IPS-18c (cell line): ENCODE measurements at regions not wholly inside any gene's neighbourhood (a gene's known extent, or its start where the extent isn't known, plus 50 kb on each side); places are given as distances from the start of the nearest gene placed in this dataset.

Experiments used
- H3K4me3 ChIP-seq: 2 replicates; pipeline ENCODE4 v1.7.0; 2013; ENCODE audit warnings: low read depth, mild to moderate bottlenecking, low read length, moderate library complexity; ENCODE audit not compliant: insufficient read depth
- H3K9me3 ChIP-seq: one replicate; pipeline ENCODE4 v1.6.1; 2013; ENCODE audit warnings: mild to moderate bottlenecking, low read length, moderate library complexity; ENCODE audit not compliant: control insufficient read depth, insufficient read depth

DNA sequence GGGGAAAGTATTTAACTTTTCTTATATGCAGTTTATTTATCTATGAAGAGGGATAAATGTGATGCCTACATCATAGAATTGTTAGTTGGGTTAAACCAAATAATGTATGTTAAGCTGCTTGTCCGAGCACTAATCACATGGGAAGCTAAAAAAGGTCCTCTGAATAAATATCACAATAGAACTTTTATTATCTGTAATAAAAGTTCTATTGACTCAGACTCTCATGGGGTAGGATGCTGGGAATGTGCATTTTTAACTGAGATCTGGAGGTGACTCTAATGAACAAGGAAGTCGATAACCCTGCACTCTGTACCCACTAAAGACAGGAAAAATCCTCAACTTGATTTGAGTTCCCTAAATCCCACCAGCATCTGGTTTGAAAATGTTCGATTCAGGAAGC is 205.9 kb upstream of the IL12B start:
- Histone ChIP-seq H3K9me3 (no peaks in the 10 kb centered on the region), H3K4me3 (no peak overlapping the region)

DNA sequence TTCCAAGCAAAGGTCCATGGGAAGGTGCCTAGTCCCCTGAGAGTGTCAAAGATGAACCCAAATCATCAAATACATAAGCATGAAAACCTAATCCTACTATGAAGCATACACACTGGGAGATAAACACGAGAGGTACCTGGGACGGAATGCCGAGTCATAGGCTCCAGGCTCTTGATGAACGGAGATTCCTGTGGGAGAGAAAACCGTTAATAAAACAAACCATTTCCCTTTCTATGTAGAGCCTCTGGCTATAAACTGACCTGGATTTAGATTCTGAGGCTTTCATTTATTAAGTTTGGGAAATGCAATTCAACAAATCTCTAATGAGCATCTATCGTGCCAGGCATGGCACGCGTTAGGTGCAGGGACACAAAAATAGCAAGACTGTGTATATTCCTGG is 206.4 kb upstream of the IL12B start:
- Histone ChIP-seq H3K9me3 (no peaks in the 10 kb centered on the region), H3K4me3 (no peak overlapping the region)

DNA sequence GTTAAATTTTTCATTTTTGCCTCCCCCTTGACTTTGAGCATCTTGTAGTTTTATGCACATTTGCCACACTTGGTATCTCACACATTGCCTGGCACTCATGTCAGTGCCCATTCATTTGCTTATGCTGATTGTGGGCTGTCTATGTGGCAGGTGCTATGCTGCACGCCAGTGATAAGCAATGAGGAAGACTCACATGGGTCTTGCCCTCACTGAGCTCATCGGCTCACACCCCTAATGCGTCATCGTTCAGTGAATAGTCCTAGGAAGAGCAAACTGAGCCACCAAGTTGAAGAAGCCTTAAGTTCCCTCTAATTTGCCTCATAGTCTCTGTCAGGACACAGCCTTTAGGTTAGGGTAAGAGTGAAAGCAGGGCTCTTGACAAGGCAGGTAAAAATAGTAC is 209.4 kb upstream of the IL12B start:
- H3K4me3 ChIP-seq = no peak overlapping the region
- H3K9me3 ChIP-seq = no peaks in the 10 kb centered on the region

DNA sequence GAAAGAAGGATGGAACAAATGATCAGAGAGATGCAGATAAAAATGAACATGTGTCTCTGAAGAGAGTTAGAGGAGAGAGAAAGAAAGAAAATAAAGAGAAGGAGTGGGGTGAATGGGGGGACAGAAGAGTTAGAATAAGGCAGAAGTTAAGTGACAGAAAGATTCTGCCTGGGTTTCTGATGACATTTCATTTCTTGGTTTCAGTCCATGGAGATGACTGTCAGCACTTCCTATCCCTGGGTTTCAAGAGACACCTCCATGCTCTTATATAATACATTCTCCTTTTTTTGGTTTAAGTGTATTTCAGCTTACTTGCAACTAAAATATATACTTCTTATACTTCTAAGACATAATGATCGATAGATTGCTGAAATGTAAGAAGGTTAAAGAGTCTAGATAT is 213.0 kb upstream of the IL12B start:
- no peak overlapping the region for H3K4me3 ChIP-seq
- H3K9me3 ChIP-seq = no peaks in the 10 kb centered on the region

DNA sequence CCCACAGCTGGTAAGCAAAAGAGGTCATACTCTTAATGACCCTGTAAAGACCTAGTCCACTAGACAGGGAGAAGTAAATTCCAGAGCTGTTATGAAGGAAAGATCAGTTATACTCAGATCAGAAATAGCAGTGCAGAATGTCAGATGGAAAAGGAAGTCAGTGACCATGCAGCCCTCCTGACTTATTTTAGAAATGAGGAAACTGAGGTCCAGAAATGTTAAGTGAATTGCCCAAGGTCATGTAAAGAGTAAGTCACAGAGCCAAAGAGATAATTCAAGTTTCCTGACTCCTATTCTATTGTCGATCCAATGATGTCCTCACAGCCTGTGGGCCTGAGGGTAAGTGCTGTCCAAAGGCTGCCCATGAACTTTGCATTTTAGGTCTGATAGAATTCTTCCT is 214.9 kb upstream of the IL12B start:
- H3K4me3 ChIP-seq = no peak overlapping the region

DNA sequence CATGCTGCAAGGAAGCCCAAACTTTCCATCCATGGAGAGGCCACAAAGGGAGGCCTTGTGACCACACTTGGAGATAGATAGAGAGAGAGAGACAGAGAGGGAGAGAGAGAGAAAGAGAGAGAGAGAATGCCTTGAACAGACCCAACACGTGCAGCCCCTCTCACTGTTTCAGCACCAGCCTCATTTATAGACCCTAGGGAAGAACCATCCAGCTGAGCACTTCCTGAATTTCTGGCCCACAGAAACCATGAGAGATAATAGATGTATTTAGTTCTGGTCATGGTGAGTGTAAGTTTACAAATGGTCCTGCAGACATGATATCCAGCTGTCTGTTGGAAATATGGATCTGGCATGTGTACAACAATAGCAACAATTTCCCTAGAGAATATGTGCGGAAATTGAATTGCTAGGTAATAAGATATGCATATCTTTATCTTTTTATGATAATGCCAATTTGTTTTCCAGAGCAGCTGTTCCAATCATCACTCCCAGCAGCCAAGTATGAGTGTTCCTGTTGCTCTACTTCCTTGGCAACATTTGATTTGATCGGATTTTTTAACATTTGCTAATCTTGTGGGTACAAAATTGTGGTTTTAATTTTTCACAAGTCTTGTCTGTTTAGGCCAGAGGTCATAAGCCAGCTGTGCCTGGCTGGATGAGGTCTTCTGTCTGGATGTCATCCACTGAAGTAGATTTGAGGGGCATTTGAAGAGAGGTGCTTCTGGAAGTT is 217.3 kb upstream of the IL12B start:
- Histone ChIP-seq H3K9me3 (no peaks in the 10 kb centered on the region), H3K4me3 (no peak overlapping the region)

More for the DNA sequence above, 214.9 kb upstream of the IL12B start:
- H3K9me3 ChIP-seq = no peaks in the 10 kb centered on the region

DNA sequence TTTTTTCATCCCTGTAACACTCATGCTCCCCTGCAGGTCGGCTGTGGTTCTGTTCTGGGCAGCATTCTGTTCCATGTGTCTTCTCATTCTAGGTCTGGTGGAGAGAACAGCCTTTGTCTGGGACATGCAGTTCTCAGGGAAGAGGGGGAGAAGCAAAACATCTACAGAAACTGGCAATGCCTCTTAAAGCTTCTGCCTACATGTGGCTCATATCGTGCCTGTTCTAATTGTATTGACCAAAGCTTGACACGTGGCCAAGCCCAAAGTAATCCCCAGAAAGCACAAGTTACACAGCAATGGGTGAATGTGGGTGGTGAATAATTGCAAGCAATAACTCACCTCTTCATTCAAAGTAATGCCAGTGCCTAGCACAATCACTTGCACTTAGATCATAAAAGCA is 218.2 kb upstream of the IL12B start:
- no peak overlapping the region for H3K4me3 ChIP-seq
- H3K9me3 ChIP-seq = no peaks in the 10 kb centered on the region

DNA sequence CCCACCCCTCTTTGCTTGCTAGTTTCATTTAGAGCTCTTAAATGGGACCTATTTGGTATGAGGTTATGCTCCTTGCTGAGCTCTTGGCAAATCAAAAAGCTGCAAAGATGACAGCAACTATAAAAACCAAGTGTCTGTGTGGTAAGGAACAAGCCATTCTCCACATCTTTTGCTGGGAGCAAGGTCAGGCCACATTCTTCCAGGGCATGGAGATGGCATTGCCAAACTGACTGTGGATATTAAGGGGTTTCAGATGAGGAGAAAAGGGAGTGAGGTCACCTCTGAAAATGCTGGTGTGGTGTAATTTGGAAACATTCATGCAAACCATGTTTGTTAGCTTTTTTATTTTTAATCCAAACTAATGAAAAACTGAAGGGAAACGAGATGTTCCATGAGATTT is 218.8 kb upstream of the IL12B start:
- no peak overlapping the region for H3K4me3 ChIP-seq
- no peaks in the 10 kb centered on the region for H3K9me3 ChIP-seq

DNA sequence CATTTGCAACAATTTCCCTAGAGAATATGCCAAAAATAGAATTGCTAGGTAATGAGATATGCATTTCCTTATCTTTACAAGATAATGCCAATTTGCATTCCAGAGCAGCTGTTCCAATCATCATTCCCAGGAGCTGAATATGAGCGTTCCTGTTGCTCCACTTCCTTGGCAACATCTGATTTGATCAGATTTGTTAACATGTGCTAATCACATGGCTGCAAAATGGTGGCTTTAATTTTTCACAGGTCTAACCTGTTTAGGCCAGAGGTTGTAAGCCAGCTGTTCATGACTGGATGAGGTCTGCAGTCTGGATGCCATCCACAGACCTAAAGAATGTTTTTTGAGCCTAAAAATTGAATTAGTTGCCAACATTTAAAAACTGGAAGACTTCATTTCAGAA is 220.7 kb upstream of the IL12B start:
- H3K9me3 ChIP-seq = no peaks in the 10 kb centered on the region
- H3K4me3 ChIP-seq = no peak overlapping the region

DNA sequence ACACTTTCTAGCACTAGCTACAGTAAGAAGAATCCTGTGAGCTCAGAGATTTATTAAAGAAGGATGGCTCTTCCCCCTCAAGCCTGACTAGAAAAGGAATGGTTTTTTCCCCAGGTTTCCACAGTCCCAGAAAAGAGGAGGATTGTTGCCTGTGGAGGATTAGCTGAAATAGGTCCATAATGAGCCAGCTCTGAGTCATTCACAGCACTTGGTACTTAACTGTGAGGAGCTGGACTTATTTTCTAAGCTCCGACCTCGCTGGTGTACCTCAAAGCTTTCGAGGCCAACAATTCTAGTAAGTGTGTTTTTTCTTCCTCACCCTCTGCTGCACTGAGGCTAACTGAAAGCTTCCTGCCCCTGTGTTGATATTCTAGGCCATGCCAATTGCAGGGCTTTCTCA is 222.5 kb upstream of the IL12B start:
- Histone ChIP-seq H3K4me3 (no peak overlapping the region), H3K9me3 (no peaks in the 10 kb centered on the region)

DNA sequence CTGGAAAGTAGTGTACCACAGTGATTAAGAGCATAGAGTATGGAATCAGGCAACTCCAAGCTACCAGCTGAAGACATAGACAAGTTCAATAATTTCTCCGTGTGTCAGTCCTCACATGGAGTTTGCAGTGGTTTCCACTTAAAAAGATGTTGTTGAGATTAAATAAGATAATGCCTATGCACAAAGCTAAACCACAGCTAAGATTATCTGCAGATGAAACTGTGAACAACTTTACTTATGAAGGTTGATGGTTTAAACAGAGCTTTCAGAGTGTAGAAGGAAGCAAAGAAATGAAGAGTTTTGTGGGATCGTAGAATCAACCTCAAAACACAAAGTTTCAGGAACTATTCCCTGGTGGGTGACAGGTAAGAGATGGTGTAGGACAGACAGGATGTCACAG is 223.5 kb upstream of the IL12B start:
- Histone ChIP-seq H3K9me3 (no peaks in the 10 kb centered on the region), H3K4me3 (no peak overlapping the region)

DNA sequence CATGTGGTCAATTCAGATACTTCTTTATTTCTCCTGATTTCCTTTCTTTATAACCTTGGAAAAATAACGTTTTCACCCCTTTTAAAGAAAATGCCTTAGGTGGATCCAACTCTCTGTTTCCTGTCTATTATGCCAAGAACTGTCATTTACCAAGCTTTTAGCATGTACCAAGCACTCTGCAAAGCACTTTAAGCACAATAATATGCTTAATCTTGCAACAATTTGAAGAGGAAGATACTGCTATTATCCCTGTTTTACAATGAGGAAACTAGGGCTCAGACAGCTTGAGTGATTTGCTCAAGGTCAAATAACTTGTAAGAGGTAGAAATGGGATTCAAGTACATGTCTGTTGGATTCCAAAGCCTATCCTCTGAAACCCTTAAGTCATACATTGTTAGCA is 224.8 kb upstream of the IL12B start:
- no peak overlapping the region for H3K4me3 ChIP-seq
- no peaks in the 10 kb centered on the region for H3K9me3 ChIP-seq

DNA sequence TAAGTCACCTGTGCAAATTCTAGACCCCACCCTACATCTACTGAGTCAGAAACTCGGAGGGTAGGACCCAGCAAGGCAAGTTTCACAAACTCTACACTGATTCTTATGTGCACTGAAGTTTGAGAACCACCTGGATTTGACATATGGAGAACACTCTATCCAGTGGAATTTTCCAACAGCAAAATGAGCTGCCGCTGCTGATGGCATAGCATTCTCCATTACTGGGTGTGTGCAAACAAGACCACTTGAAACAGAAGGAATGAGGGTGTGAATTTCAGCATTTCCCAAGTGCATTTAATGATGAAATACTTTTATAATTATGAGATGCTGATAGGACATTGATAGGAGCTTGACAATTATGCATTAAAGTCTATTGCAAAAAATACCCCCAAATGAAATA is 229.1 kb upstream of the IL12B start:
- no peaks in the 10 kb centered on the region for H3K9me3 ChIP-seq

DNA sequence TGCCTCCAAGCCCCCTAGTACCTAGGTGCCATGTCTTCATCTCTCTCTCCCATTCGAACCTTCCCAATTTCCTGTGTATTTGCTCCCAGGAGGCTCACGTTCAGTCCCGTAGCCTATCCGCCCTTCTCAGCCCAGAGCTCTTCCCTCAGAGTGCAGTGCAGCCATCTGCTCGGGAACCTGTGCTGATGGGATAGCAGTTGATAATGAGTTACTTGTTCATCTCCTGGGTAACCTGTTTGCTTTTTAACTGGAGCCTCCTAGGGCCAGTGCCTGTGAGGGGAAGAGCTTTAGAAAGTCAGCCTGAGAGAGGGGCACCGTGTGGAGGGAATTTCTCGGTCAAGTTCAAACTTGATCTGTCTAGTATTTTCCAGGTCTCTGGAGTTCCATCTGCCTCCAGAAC is 229.8 kb upstream of the IL12B start:
- Histone ChIP-seq H3K9me3 (no peaks in the 10 kb centered on the region), H3K4me3 (no peak overlapping the region)

More for the DNA sequence above, 229.1 kb upstream of the IL12B start:
- no peak overlapping the region for H3K4me3 ChIP-seq

DNA sequence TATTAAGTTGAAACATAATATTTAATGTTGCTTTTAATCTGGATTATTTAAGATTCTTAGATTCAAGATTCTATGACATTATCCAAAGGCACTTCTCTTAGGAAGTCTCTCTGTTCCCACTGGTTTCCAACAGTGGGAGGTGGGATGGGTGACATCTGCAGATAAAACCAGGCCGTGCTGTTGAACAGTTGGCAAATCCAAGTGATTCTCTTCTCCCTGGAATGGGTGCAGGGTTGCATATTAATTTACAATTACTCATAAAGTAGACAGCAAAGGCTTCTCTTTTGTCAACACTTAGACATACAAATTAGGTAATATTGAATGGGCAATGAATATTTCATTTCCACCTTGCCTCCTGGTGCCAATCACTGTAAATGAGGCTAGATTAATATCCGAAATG is 233.7 kb upstream of the IL12B start:
- H3K9me3 ChIP-seq = no peaks in the 10 kb centered on the region

DNA sequence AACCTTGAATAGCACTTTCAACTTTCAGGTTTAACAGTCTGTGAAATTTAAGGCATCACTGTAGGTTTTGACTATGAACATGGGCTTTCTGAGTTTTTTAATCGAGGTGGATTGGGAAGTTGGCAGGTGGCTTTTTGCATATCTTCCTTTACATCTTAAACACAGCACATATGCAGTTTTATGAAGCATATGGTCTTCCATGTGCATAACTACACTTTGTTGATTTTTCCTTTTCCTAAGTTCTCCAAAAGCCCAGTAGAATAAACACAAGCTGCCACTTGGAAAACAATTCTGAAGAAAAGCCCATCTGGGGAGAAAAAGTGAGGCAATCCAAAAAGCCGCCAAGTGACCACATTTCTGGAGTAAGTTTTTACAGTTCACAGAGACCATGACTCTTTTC is 236.5 kb upstream of the IL12B start:
- no peaks in the 10 kb centered on the region for H3K9me3 ChIP-seq
- no peak overlapping the region for H3K4me3 ChIP-seq

More for the DNA sequence above, 233.7 kb upstream of the IL12B start:
- H3K4me3 ChIP-seq = no peak overlapping the region

DNA sequence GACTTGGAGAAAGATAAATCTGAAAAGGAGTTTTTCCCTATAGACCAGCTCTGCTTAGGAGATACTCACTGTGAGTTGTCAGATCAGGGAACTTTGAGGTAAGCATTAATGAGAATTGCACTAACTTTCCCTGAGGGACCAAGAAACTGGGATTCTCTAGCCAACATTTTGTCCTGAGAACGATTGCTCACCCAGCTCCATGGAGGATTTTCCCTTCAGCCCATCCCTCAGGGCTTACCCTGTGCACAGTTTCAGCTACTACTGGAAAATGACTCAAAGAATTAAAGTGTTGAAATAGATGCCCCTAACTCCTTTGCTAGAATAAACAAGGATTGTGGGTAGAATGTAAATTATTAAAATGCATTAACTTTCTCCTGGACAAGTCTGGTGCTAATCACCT is 237.2 kb upstream of the IL12B start:
- Histone ChIP-seq H3K9me3 (no peaks in the 10 kb centered on the region), H3K4me3 (no peak overlapping the region)

DNA sequence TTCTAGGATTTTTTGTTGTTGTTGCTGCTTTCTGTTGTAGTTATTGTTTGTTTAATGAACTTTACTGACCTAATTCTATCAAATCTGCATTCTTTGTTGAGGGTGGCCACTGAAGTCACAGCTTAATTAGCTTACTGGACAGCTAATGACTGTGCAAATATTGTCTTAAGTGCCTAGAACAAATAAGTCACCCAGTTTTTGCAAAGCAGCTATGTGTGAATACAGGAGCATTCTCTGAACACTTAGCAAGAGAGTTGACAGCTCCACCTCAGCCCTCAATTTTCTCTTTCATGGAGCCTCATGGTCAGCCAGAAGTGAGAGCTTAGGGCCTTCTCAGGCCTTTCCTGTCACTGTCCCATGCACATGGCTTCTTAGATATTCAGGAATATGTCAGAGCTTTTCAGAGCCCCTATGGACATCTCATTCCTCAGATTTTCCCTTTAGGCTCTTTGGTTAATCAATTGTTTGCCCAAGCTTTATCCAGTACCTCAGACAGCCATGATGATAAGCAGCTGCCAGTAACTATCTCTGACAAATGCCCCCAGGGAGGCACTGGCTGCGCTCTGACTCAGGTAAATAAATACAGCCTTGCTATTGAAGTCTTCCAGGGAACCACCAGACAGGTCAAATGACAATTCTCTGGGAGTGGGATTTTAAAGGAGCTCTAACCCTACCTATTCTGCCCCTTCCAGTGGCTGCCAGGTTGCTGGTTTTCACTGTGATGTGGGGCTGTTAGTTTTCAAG is 241.4 kb upstream of the IL12B start:
- Histone ChIP-seq H3K4me3 (no peak overlapping the region), H3K9me3 (no peaks in the 10 kb centered on the region)

DNA sequence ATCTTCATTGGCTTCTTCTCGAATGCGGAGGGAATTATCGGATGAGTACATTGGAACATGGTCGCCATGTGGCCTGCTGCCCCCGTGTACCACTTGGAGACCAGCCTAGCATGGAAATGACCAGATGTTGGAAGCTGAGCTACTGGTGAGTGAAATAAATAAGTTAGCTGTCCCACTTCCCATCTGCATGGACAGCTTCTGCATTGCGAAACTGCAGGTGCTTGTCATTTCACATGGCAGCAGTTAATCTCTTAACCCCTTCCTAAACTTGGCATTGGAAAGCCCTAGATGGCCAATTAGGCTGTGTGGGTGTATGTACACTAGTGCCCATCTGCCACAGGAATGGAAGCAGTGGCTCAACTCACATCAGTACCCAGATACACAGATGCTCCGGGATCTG is 246.6 kb upstream of the IL12B start:
- no peaks in the 10 kb centered on the region for H3K9me3 ChIP-seq
- no peak overlapping the region for H3K4me3 ChIP-seq
